ENCODE measurements at regions not wholly inside any gene's neighbourhood (a gene's known extent, or its start where the extent isn't known, plus 50 kb on each side); places are given as distances from the start of the nearest gene placed in this dataset.

- H3K4me3 ChIP-seq (replicated peaks in 1 of 3; ENCODE audit: insufficient read depth in 1 of 3, low read depth in 2 of 3, low read length in 3 of 3), result no peak overlapping the region
- CTCF ChIA-PET (ENCODE audit: low intra/inter-chr PET ratio, low total read pairs), result no interaction called here
- 90% methylated on average over 9 of the region's 9 CpGs for WGBS (ENCODE audit: low lambda C conversion rate)
- H3K9ac ChIP-seq (ENCODE audit: insufficient read depth, low read depth, low read length), result no peak overlapping the region
- H3K36me3 ChIP-seq (replicated peaks in 1 of 2; ENCODE audit: control insufficient read depth in 1 of 2, insufficient read depth in 2 of 2, low read length in 2 of 2), result no peaks in the 10 kb centered on the region
- no TSS peak for BruUV-seq (replicated peaks)
- intact Hi-C loops (cut with micrococcal nuclease; ENCODE audit: unreplicated experiment) (no loop called here), in situ Hi-C loops (cut with HindIII; ENCODE audit: extremely low pct_ligation_motif_present, low pct_unique_long_range_greater_than_20kb) (no loop called here)
- no peaks in the 10 kb centered on the region for H3K27me3 ChIP-seq (ENCODE audit: control insufficient read depth in 1 of 2, insufficient read depth in 2 of 2, low read length in 2 of 2)
- no peak overlapping the region for H3K4me2 ChIP-seq (ENCODE audit: low read depth, low read length)
- H3K9me3 ChIP-seq (ENCODE audit: low read length), result no peaks in the 10 kb centered on the region
- DNase-seq (ENCODE audit: low spot score) (no peak), FAIRE-seq (no peak), ATAC-seq (no peak)
- H3K27ac ChIP-seq (ENCODE audit: extremely low read length, insufficient read depth, low read length), result no peak overlapping the region
- POLR2A ChIA-PET, result interaction anchor here (2.0 kb wide), 1 partner anchor 22 kb away, joined by 5 read pairs; no protein-coding TSS in a partner anchor
- no peak overlapping the region for H2AFZ ChIP-seq (ENCODE audit: low read length)
- H3K79me2 ChIP-seq (ENCODE audit: insufficient read depth, low read length), result no peaks in the 10 kb centered on the region
- peak; percentile 75 for TF ChIP-seq PCBP2 (optimal IDR thresholded peaks at IDR 0.05; ENCODE audit: low read depth, low read length, poor library complexity, severe bottlenecking)
- peak; percentile 29 for TF ChIP-seq HNRNPK (IDR thresholded peaks at IDR 0.05; ENCODE audit: low read depth, low read length, poor library complexity, severe bottlenecking)
- TF ChIP-seq NFE2L1 (CRISPR knock-in tag; IDR thresholded peaks at IDR 0.05; ENCODE audit: borderline replicate concordance), result no peak
- no peak for TF ChIP-seq NCOA1 (CRISPR knock-in tag; IDR thresholded peaks at IDR 0.05)
- TF ChIP-seq ZBTB38 (CRISPR knock-in tag; IDR thresholded peaks at IDR 0.05), result peak; percentile 78
- peaks cover 71% of the 10 kb centered on the region for H3K4me1 ChIP-seq (ENCODE audit: insufficient read depth, low read length)
- no peaks in the 10 kb centered on the region for H4K20me1 ChIP-seq (ENCODE audit: insufficient read depth, low read length)
Measured at GRCh38 chr6:11320914-11321597, 88.6 kb upstream of the NEDD9 start.

GRCh38 chr6:11318835-11319813 lies 86.7 kb upstream of the NEDD9 start:
- Histone ChIP-seq H3K27ac (ENCODE audit: extremely low read length, insufficient read depth, low read length) (peak overlapping the region; percentile 56), H3K4me3 (replicated peaks in 1 of 3; ENCODE audit: insufficient read depth in 1 of 3, low read depth in 2 of 3, low read length in 3 of 3) (peak overlapping the region in 1 of 3 experiments; percentile 20; a peak in 1 of 6 replicates), H3K36me3 (replicated peaks in 1 of 2; ENCODE audit: control insufficient read depth in 1 of 2, insufficient read depth in 2 of 2, low read length in 2 of 2) (no peaks in the 10 kb centered on the region), H3K79me2 (ENCODE audit: insufficient read depth, low read length) (no peaks in the 10 kb centered on the region), H4K20me1 (ENCODE audit: insufficient read depth, low read length) (no peaks in the 10 kb centered on the region), H3K4me1 (ENCODE audit: insufficient read depth, low read length) (peaks cover 55% of the 10 kb centered on the region), H3K4me2 (ENCODE audit: low read depth, low read length) (peak overlapping the region; percentile 60), H3K9me3 (ENCODE audit: low read length) (no peaks in the 10 kb centered on the region), H3K27me3 (ENCODE audit: control insufficient read depth in 1 of 2, insufficient read depth in 2 of 2, low read length in 2 of 2) (no peaks in the 10 kb centered on the region), H2AFZ (ENCODE audit: low read length) (no peak overlapping the region), H3K9ac (ENCODE audit: insufficient read depth, low read depth, low read length) (no peak overlapping the region)
- in situ Hi-C loops (cut with HindIII; ENCODE audit: extremely low pct_ligation_motif_present, low pct_unique_long_range_greater_than_20kb), result no loop called here
- DNase-seq (ENCODE audit: low spot score), result no peak
- TSS peak; percentile 86 for BruUV-seq (replicated peaks)
- ChIA-PET CTCF (ENCODE audit: low intra/inter-chr PET ratio, low total read pairs) (no interaction called here), POLR2A (interaction anchor here (0.7 to 2.6 kb wide), 6 partner anchors 20 to 86 kb away, joined by 3 to 13 read pairs (median 6); partner anchors contain the start of gene NEDD9)
- intact Hi-C loops (cut with micrococcal nuclease; ENCODE audit: unreplicated experiment), result no loop called here
- FAIRE-seq, result no peak
- WGBS (ENCODE audit: low lambda C conversion rate), result 72% methylated on average over 9 of the region's 9 CpGs
- ATAC-seq, result no peak
- TF ChIP-seq FOSL2 (CRISPR knock-in tag; IDR thresholded peaks at IDR 0.05), result 0 out of 2 replicates have a peak, but pooled peaks have one; percentile 14
- no peak for TF ChIP-seq MAF1 (CRISPR knock-in tag; IDR thresholded peaks at IDR 0.05; ENCODE audit: borderline replicate concordance)
- 0 out of 2 replicates have a peak, but pooled peaks have one; percentile 70 for TF ChIP-seq IKZF1 (IDR thresholded peaks at IDR 0.05)
- TF ChIP-seq ZNF512 (CRISPR knock-in tag; IDR thresholded peaks at IDR 0.05), result 0 out of 2 replicates have a peak, but pooled peaks have one; percentile 34

Measured in HepG2 (cell line).